ENCODE measurements at regions not wholly inside any gene's neighbourhood (a gene's known extent, or its start where the extent isn't known, plus 50 kb on each side); places are given as distances from the start of the nearest gene placed in this dataset.
A peak's percentile ranks its signal among the peaks of the same experiment; 100 is the strongest.

DNA sequence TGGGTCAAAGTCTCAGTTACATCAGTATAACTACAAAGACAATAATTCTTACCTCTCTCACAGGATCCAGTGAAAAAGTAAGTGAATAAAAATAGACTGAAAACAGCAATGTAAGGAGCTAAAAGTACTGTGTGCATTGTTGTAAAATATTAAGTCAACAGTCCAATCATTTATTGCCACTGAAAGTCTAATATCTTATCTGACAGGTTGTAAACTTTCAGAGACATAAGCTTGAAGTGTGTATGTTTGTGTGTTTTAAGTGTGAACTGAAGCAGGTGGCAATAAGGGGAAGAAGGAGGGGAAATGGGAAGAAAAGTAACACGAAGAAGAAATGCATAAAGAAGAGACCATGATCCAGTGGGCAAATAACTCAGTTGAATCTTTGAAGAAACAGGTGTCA is 229.7 kb upstream of the TAS2R1 start:
- TF ChIP-seq, protein P1, sequence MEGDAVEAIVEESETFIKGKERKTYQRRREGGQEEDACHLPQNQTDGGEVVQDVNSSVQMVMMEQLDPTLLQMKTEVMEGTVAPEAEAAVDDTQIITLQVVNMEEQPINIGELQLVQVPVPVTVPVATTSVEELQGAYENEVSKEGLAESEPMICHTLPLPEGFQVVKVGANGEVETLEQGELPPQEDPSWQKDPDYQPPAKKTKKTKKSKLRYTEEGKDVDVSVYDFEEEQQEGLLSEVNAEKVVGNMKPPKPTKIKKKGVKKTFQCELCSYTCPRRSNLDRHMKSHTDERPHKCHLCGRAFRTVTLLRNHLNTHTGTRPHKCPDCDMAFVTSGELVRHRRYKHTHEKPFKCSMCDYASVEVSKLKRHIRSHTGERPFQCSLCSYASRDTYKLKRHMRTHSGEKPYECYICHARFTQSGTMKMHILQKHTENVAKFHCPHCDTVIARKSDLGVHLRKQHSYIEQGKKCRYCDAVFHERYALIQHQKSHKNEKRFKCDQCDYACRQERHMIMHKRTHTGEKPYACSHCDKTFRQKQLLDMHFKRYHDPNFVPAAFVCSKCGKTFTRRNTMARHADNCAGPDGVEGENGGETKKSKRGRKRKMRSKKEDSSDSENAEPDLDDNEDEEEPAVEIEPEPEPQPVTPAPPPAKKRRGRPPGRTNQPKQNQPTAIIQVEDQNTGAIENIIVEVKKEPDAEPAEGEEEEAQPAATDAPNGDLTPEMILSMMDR (IDR thresholded peaks at IDR 0.05; ENCODE audit: poor library complexity): no peak
- TF ChIP-seq EZH2phosphoT487 (IDR thresholded peaks at IDR 0.05; ENCODE audit: low read depth, severe bottlenecking, unreplicated experiment): peak; percentile 97

All from hepatocyte (in vitro differentiated cells).